OCI-LY1 (cell line): ENCODE measurements at regions not wholly inside any gene's neighbourhood (a gene's known extent, or its start where the extent isn't known, plus 50 kb on each side); places are given as distances from the start of the nearest gene placed in this dataset.

Source experiments
- H2AFZ ChIP-seq: fragments of 200-600 bp; sonication (generic), shearing (Covaris generic); 2 replicates; pipeline ENCODE4 v1.6.0; 2014; ENCODE audit warnings: antibody characterized with exemption, mild to moderate bottlenecking, low read length
- H3F3A ChIP-seq: fragments of 200-600 bp; sonication (generic), shearing (Covaris generic); 2 replicates; pipeline ENCODE4 v1.6.0; 2014; ENCODE audit warnings: mild to moderate bottlenecking, antibody characterized with exemption, low read length, moderate library complexity; ENCODE audit not compliant: insufficient read depth
- H3K27ac ChIP-seq: fragments of 200-600 bp; sonication (generic); 2 replicates; pipeline ENCODE4 v1.5.1; 2014; ENCODE audit warnings: low read length, mixed run types, mild to moderate bottlenecking, low read depth; ENCODE audit not compliant: poor library complexity, severe bottlenecking
- H3K27me3 ChIP-seq: fragments of 200-600 bp; sonication (generic); 2 replicates; pipeline ENCODE4 v1.6.0; 2014; ENCODE audit warnings: antibody characterized with exemption, mild to moderate bottlenecking, low read length, moderate library complexity; ENCODE audit not compliant: insufficient read depth
- H3K36me3 ChIP-seq: fragments of 200-600 bp; sonication (generic); 2 replicates; pipeline ENCODE4 v1.6.1; 2014; ENCODE audit warnings: mild to moderate bottlenecking, antibody characterized with exemption, low read length, moderate library complexity, mixed read lengths; ENCODE audit not compliant: insufficient read depth
- H3K4me1 ChIP-seq: fragments of 200-600 bp; sonication (generic); 2 replicates; pipeline ENCODE4 v1.5.1; 2014; ENCODE audit warnings: mild to moderate bottlenecking, low read length, moderate library complexity; ENCODE audit not compliant: insufficient read depth, severe bottlenecking
- H3K4me2 ChIP-seq: fragments of 200-600 bp; sonication (generic), shearing (Covaris generic); 2 replicates; pipeline ENCODE4 v1.6.1; 2014; ENCODE audit warnings: low read length
- H3K4me3 ChIP-seq: fragments of 200-600 bp; sonication (generic); 2 replicates; pipeline ENCODE4 v1.5.1; 2014; ENCODE audit warnings: low read length, low read depth, mild to moderate bottlenecking, mixed read lengths; ENCODE audit not compliant: poor library complexity, severe bottlenecking
- H3K79me2 ChIP-seq: fragments of 200-600 bp; shearing (Covaris generic); 2 replicates; pipeline ENCODE4 v1.6.1; 2016; ENCODE audit warnings: mixed run types, low read length, mixed read lengths; ENCODE audit not compliant: insufficient read depth
- H3K9ac ChIP-seq: fragments of 200-600 bp; sonication (generic), shearing (Covaris generic); 2 replicates; pipeline ENCODE4 v1.6.1; 2014; ENCODE audit warnings: mild to moderate bottlenecking, low read length, mixed read lengths
- H3K9me2 ChIP-seq: fragments of 200-600 bp; sonication (generic), shearing (Covaris generic); 2 replicates; pipeline ENCODE4 v1.6.1; 2014; ENCODE audit warnings: low read depth, mild to moderate bottlenecking, low read length, mixed read lengths
- H3K9me3 ChIP-seq: fragments of 200-600 bp; shearing (Covaris generic); 2 replicates; pipeline ENCODE4 v1.6.1; 2014; ENCODE audit warnings: low read length, mixed read lengths
- H4K20me1 ChIP-seq: fragments of 200-600 bp; sonication (generic), shearing (Covaris generic); 2 replicates; pipeline ENCODE4 v1.6.0; 2016; ENCODE audit warnings: mild to moderate bottlenecking, low read length; ENCODE audit not compliant: insufficient read depth
- EZH2 ChIP-seq: fragments of 200-600 bp; sonication (generic), shearing (Covaris generic); IDR thresholded peaks from 2 replicates; pipeline ENCODE4 v1.8.0; 2017; ENCODE audit warnings: borderline replicate concordance, mixed run types, mild to moderate bottlenecking, antibody characterized with exemption, low read length, moderate library complexity, mixed read lengths
- TF ChIP-seq, protein P1 (sequence below): fragments of 200-600 bp; sonication (generic), shearing (Covaris generic); IDR thresholded peaks from 2 replicates; pipeline ENCODE4 v1.5.1; 2017; ENCODE audit warnings: mild to moderate bottlenecking, antibody characterized with exemption, low read length, moderate library complexity, mixed read lengths

DNA sequence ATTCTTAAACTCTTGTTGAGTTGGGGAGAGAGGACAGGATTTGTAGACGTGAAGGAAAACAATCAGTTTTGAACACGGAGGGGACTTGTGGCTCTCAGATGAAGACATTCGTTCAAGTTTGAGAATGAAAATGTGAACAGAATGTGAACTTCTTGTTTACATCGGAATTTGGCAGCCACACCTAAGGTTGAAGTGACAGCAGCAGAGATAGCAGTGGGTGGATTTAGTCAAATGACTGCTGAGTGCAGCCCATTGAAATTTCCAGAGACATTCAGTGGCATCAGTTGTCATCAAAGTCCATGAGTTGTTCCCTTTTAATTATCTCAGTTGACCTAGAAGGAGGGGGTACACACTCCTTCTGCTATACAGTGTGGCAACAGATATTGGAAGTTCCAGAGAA, 280.0 kb downstream of the SEMA3D start:
- Histone ChIP-seq H3K4me3 (no peak overlapping the region), H3K79me2 (no peaks in the 10 kb centered on the region), H3K9me3 (no peaks in the 10 kb centered on the region), H3K4me1 (no peaks in the 10 kb centered on the region), H3K27ac (no peak overlapping the region), H3K27me3 (no peaks in the 10 kb centered on the region), H2AFZ (no peak overlapping the region), H3F3A (no peaks in the 10 kb centered on the region), H3K4me2 (no peak overlapping the region), H3K9me2 (no peaks in the 10 kb centered on the region), H3K36me3 (no peaks in the 10 kb centered on the region), H3K9ac (no peak overlapping the region), H4K20me1 (no peaks in the 10 kb centered on the region)
- TF ChIP-seq EZH2: no peak
- TF ChIP-seq, protein P1, sequence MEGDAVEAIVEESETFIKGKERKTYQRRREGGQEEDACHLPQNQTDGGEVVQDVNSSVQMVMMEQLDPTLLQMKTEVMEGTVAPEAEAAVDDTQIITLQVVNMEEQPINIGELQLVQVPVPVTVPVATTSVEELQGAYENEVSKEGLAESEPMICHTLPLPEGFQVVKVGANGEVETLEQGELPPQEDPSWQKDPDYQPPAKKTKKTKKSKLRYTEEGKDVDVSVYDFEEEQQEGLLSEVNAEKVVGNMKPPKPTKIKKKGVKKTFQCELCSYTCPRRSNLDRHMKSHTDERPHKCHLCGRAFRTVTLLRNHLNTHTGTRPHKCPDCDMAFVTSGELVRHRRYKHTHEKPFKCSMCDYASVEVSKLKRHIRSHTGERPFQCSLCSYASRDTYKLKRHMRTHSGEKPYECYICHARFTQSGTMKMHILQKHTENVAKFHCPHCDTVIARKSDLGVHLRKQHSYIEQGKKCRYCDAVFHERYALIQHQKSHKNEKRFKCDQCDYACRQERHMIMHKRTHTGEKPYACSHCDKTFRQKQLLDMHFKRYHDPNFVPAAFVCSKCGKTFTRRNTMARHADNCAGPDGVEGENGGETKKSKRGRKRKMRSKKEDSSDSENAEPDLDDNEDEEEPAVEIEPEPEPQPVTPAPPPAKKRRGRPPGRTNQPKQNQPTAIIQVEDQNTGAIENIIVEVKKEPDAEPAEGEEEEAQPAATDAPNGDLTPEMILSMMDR: no peak

DNA sequence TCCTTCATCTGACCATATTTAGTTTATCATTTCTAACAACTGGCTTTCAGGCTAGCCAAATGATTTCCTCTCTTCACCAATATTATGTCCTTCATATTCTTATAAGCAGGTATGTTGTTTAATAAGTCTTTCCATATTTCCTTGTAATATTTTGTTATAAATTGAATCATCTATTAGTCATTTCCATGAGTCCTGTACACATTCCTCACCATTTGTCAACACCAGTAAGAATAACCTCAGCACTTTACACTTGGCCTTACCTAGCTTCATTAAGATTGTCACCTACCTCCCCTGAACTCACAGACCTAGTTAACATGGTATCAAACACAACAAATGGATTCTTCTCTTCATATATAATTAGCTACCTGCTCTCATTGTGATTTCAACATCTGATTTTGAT, 282.3 kb downstream of the SEMA3D start:
- TF ChIP-seq, protein P1: no peak
- TF ChIP-seq EZH2: no peak
- no peak overlapping the region for H3K27ac ChIP-seq
- H3K4me2 ChIP-seq: no peak overlapping the region
- no peaks in the 10 kb centered on the region for H3K9me3 ChIP-seq
- no peaks in the 10 kb centered on the region for H3K79me2 ChIP-seq
- no peaks in the 10 kb centered on the region for H3K27me3 ChIP-seq
- no peaks in the 10 kb centered on the region for H3K9me2 ChIP-seq
- H2AFZ ChIP-seq: no peak overlapping the region
- H3K4me3 ChIP-seq: no peak overlapping the region
- no peak overlapping the region for H3K9ac ChIP-seq
- no peaks in the 10 kb centered on the region for H3F3A ChIP-seq
- no peaks in the 10 kb centered on the region for H3K4me1 ChIP-seq
- H3K36me3 ChIP-seq: no peaks in the 10 kb centered on the region
- no peaks in the 10 kb centered on the region for H4K20me1 ChIP-seq

DNA sequence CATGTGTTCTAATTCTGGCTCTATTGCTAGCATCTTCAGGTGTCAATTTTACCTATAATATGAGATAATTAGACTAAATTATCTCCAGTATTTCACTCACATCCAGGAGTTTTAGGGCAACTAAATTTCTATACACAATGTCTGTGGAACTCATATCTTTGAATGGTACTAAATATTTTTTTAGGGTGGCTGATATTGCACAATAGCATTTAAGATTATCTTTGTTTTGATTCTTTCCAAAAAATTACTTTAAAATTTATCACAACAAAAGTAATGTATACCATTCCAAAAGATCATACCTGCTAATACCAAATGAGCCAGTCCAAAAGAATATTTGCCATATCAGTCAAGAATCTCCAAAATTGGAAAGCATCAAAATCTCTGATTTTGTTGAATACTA, 285.5 kb downstream of the SEMA3D start:
- no peak overlapping the region for H3K4me2 ChIP-seq
- H3K79me2 ChIP-seq: no peaks in the 10 kb centered on the region
- no peak overlapping the region for H3K27ac ChIP-seq
- H3K27me3 ChIP-seq: no peaks in the 10 kb centered on the region
- no peak overlapping the region for H2AFZ ChIP-seq
- H3K9me3 ChIP-seq: no peaks in the 10 kb centered on the region
- H3F3A ChIP-seq: no peaks in the 10 kb centered on the region
- no peaks in the 10 kb centered on the region for H4K20me1 ChIP-seq
- H3K36me3 ChIP-seq: no peaks in the 10 kb centered on the region
- no peak overlapping the region for H3K4me3 ChIP-seq
- no peak overlapping the region for H3K9ac ChIP-seq
- no peaks in the 10 kb centered on the region for H3K9me2 ChIP-seq
- TF ChIP-seq, protein P1: no peak
- no peaks in the 10 kb centered on the region for H3K4me1 ChIP-seq
